ENCODE measurements at regions not wholly inside any gene's neighbourhood (a gene's known extent, or its start where the extent isn't known, plus 50 kb on each side); places are given as distances from the start of the nearest gene placed in this dataset.

DNA sequence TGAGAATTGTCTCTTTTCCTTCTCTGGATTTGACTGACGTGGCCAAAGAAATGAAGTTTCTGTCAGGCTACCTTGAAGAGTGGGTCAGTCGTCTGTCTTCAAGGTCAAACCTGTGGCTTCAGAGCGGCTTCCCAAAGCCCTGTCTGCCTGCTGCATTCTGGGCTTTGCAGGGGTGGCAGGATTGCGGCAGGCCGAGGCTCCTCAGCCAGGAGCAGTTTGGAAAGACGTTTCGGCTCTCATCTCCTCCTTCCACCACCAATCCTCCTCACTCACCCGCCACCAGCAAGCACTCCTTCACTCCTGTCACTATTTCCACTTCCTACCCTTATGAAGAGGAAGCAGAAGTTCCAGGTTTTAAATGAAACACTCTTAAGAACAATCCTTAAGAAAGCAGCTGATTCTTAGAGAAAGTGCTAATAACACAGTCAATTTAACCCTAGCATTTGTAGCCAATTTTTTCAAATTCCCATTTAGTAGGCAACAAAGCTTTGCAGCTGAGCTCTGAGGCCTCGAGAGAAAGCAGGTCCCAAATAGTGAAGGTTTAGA, 351.7 kb downstream of the ZNF608 start:
- Histone ChIP-seq H3K27me3 (ENCODE audit: insufficient read depth, low read length) (no peaks in the 10 kb centered on the region), H3K9me3 (ENCODE audit: control insufficient read depth, low read depth, low read length) (peaks cover 8% of the 10 kb centered on the region), H3K79me1 (ENCODE audit: insufficient read depth, low read depth, low read length, poor library complexity, severe bottlenecking) (no peaks in the 10 kb centered on the region), H2BK20ac (ENCODE audit: low read depth, low read length, poor library complexity, severe bottlenecking) (no peak overlapping the region), H3K4me2 (ENCODE audit: insufficient read depth, insufficient read length, low read length) (no peak overlapping the region), H3K9ac (ENCODE audit: extremely low read depth, insufficient read length, low read length) (no peak overlapping the region), H3K27ac (ENCODE audit: insufficient read length, low read depth, low read length) (no peak overlapping the region), H4K20me1 (ENCODE audit: control insufficient read depth, insufficient read depth, insufficient read length) (no peaks in the 10 kb centered on the region), H3T11ph (ENCODE audit: low read length) (no peak overlapping the region), H4K91ac (ENCODE audit: insufficient read length, low read depth, low read length) (no peak overlapping the region), H2AK5ac (ENCODE audit: insufficient read length, low read length) (no peak overlapping the region), H4K5ac (ENCODE audit: insufficient read length, low read depth, low read length) (no peak overlapping the region), H3K56ac (ENCODE audit: insufficient read length, low read depth, low read length) (no peak overlapping the region), H2BK5ac (ENCODE audit: insufficient read length, low read length) (no peak overlapping the region), H3K14ac (ENCODE audit: insufficient read depth, low read length) (no peak overlapping the region), H3K23ac (ENCODE audit: insufficient read length, low read depth, low read length) (no peak overlapping the region), H3K4ac (ENCODE audit: low read depth, low read length) (no peak overlapping the region), H3K23me2 (ENCODE audit: insufficient read length, low read depth, low read length, poor library complexity, severe bottlenecking) (no peaks in the 10 kb centered on the region), H3K18ac (ENCODE audit: insufficient read length, low read depth, low read length) (no peak overlapping the region), H2AFZ (ENCODE audit: low read length) (no peak overlapping the region), H2BK15ac (ENCODE audit: low read depth, low read length) (no peak overlapping the region), H3K79me2 (ENCODE audit: insufficient read depth, low read length) (no peaks in the 10 kb centered on the region), H2BK120ac (ENCODE audit: low read depth, low read length, poor library complexity, severe bottlenecking) (no peak overlapping the region), H4K8ac (replicated peaks; ENCODE audit: insufficient read length, low read depth, low read length) (no peak overlapping the region), H2BK12ac (ENCODE audit: insufficient read length, low read depth, low read length) (no peak overlapping the region), H3K4me1 (ENCODE audit: insufficient read depth, low read length) (no peaks in the 10 kb centered on the region; the same call in 1 of the 2 replicates)
- no peak for DNase-seq
- Mint-ChIP-seq H3K9me3 (peaks cover 20% of the 10 kb centered on the region in 2 experiments), H3K36me3 (ENCODE audit: insufficient read depth in 1 of 3, low read depth in 3 of 3) (peaks cover 12 to 19% (median 12%) of the 10 kb centered on the region in 3 experiments), H3K27ac (peak overlapping the region in 1 of 3 experiments; percentile 52; a peak in 4 of 7 replicates), H3K27me3 (ENCODE audit: low read depth) (no peaks in the 10 kb centered on the region; the same call in 1 of the 2 replicates), H3K4me1 (peaks cover 21 to 22% of the 10 kb centered on the region in 2 experiments), H3K4me3 (no peak overlapping the region)
- TF ChIP-seq, protein P1, sequence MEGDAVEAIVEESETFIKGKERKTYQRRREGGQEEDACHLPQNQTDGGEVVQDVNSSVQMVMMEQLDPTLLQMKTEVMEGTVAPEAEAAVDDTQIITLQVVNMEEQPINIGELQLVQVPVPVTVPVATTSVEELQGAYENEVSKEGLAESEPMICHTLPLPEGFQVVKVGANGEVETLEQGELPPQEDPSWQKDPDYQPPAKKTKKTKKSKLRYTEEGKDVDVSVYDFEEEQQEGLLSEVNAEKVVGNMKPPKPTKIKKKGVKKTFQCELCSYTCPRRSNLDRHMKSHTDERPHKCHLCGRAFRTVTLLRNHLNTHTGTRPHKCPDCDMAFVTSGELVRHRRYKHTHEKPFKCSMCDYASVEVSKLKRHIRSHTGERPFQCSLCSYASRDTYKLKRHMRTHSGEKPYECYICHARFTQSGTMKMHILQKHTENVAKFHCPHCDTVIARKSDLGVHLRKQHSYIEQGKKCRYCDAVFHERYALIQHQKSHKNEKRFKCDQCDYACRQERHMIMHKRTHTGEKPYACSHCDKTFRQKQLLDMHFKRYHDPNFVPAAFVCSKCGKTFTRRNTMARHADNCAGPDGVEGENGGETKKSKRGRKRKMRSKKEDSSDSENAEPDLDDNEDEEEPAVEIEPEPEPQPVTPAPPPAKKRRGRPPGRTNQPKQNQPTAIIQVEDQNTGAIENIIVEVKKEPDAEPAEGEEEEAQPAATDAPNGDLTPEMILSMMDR (conservative IDR thresholded peaks at IDR 0.05), result no peak
- WGBS (ENCODE audit: extremely low coverage, insufficient read length, low lambda C conversion rate), result no CpG with 5 or more reads among the region's 9 CpGs
